ENCODE measurements at regions not wholly inside any gene's neighbourhood (a gene's known extent, or its start where the extent isn't known, plus 50 kb on each side); places are given as distances from the start of the nearest gene placed in this dataset.
"Not testable (repeated sequence)": the region's sequence is repeated elsewhere in the genome, so short reads cannot be mapped to it uniquely, and the experiment has no call there.

- Mint-ChIP-seq H3K9me3 (peaks cover 8% of the 10 kb centered on the region), H3K4me3 (no peak overlapping the region), H3K27ac (no peak overlapping the region), H3K27me3 (no peaks in the 10 kb centered on the region), H3K36me3 (peaks cover 3% of the 10 kb centered on the region), H3K4me1 (ENCODE audit: low read depth) (no peaks in the 10 kb centered on the region)
- intact Hi-C loops (cut with micrococcal nuclease) = no loop called here
- CTCF ChIA-PET = no interaction called here
- DNase-seq = no peak
- POLR2A ChIA-PET = no interaction called here
Observed at GRCh38 chr16:17038415-17038814, 432.3 kb downstream of the XYLT1 start.

DNA sequence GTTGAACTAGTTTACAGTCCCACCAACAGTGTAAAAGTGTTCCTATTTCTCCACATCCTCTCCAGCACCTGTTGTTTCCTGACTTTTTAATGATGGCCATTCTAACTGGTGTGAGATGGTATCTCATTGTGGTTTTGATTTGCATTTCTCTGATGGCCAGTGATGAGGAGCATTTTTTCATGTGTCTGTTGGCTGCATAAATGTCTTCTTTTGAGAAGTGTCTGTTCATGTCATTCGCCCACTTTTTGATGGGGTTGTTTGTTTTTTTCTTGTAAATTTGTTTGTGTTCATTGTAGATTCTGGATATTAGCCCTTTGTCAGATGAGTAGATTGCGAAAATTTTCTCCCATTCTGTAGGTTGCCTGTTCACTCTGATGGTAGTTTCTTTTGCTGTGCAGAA, 421.7 kb downstream of the XYLT1 start:
- DNase-seq; H3K36me3 Mint-ChIP-seq; intact Hi-C loops (cut with micrococcal nuclease); H3K27ac Mint-ChIP-seq; H3K4me1 Mint-ChIP-seq (ENCODE audit: low read depth); H3K4me3 Mint-ChIP-seq; CTCF ChIA-PET; H3K27me3 Mint-ChIP-seq; POLR2A ChIA-PET: not testable (repeated sequence)
- H3K9me3 Mint-ChIP-seq = peaks cover 23% of the 10 kb centered on the region

GRCh38 chr16:17050468-17050867, 420.3 kb downstream of the XYLT1 start:
- H3K27ac Mint-ChIP-seq = no peak overlapping the region

More at GRCh38 chr16:17050468-17050867, 420.3 kb downstream of the XYLT1 start:
- Mint-ChIP-seq H3K9me3 (peaks cover 23% of the 10 kb centered on the region), H3K4me1 (ENCODE audit: low read depth) (no peaks in the 10 kb centered on the region), H3K36me3 (peaks cover 7% of the 10 kb centered on the region), H3K27me3 (no peaks in the 10 kb centered on the region), H3K4me3 (no peak overlapping the region)
- intact Hi-C loops (cut with micrococcal nuclease) = no loop called here
- CTCF ChIA-PET = no interaction called here
- POLR2A ChIA-PET = no interaction called here
- DNase-seq = no peak

All from activated CD4-positive, alpha-beta memory T cell treated with anti-CD3 and anti-CD28 coated beads for 36 hours (primary cell).